Activated B cell treated with CpG ODN at 0.5 μM for 24 hours (primary cell): ENCODE measurements at regions not wholly inside any gene's neighbourhood (a gene's known extent, or its start where the extent isn't known, plus 50 kb on each side); places are given as distances from the start of the nearest gene placed in this dataset.

Experiments
- ATAC-seq: fragments of 200-7000 bp; cut with Tn5 transposase; one replicate; pipeline ENCODE4 v1.10.0; 2021; ENCODE audit warnings: low read depth, mild to moderate bottlenecking, moderate library complexity
- CTCF ChIA-PET: fragments of 350-600 bp; sonication (Branson Sonifier 250); formaldehyde crosslinking; loops from one replicate; lab custom pipeline; 2021; ENCODE audit warnings: antibody characterized with exemption; lab: Charles Lee
- POLR2A ChIA-PET: fragments of 350-600 bp; sonication (Branson Sonifier 250); formaldehyde crosslinking; loops from one replicate; lab custom pipeline; 2021; ENCODE audit warnings: antibody characterized with exemption; lab: Charles Lee
- DNase-seq: peaks from one replicate; pipeline ENCODE4 v3.0.0; 2022
- H3K27ac Mint-ChIP-seq: one replicate; pipeline ENCODE4 v1.8.0; 2020; ENCODE audit warnings: mixed read lengths
- H3K27me3 Mint-ChIP-seq: one replicate; pipeline ENCODE4 v1.8.0; 2021; ENCODE audit warnings: mixed read lengths
- H3K36me3 Mint-ChIP-seq: one replicate; pipeline ENCODE4 v1.8.0; 2021; ENCODE audit warnings: low read depth, mixed read lengths
- H3K4me1 Mint-ChIP-seq: one replicate; pipeline ENCODE4 v1.8.0; 2021; ENCODE audit warnings: mixed read lengths
- H3K4me3 Mint-ChIP-seq: one replicate; pipeline ENCODE4 v1.8.0; 2020; ENCODE audit warnings: mild to moderate bottlenecking, mixed read lengths
- H3K9me3 Mint-ChIP-seq: one replicate; pipeline ENCODE4 v1.8.0; 2020; ENCODE audit warnings: mixed read lengths
- CTCF ChIP-seq: fragments of 200-600 bp; IDR thresholded peaks from one replicate; pipeline ENCODE4 v1.8.0; 2022; ENCODE audit warnings: antibody characterized with exemption, mild to moderate bottlenecking
- intact Hi-C: fragments of 100-400 bp; cut with micrococcal nuclease; formaldehyde crosslinking; loops from one replicate; pipeline ENCODE4 v1.15.1; 2024

- intact Hi-C loops: no loop called here
- no peak for DNase-seq
- Mint-ChIP-seq H3K27me3 (peaks cover 6% of the 10 kb centered on the region), H3K36me3 (no peaks in the 10 kb centered on the region), H3K27ac (no peak overlapping the region), H3K9me3 (no peaks in the 10 kb centered on the region), H3K4me1 (peaks cover 3% of the 10 kb centered on the region), H3K4me3 (no peak overlapping the region)
- ChIA-PET POLR2A (no interaction called here), CTCF (no interaction called here)
- no peak for ATAC-seq
- no peak for TF ChIP-seq CTCF
Measured at GRCh38 chr18:61980355-61980754, 87.5 kb upstream of the RNF152 start.

GRCh38 chr18:61975526-61976326, 82.9 kb upstream of the RNF152 start:
- Mint-ChIP-seq H3K36me3 (no peaks in the 10 kb centered on the region), H3K4me3 (no peak overlapping the region), H3K27me3 (no peaks in the 10 kb centered on the region), H3K27ac (no peak overlapping the region), H3K9me3 (no peaks in the 10 kb centered on the region), H3K4me1 (peaks cover 3% of the 10 kb centered on the region)
- ATAC-seq (peak; percentile 28), DNase-seq (no peak)
- POLR2A ChIA-PET: no interaction called here
- TF ChIP-seq CTCF: no peak
- intact Hi-C loops: no loop called here
- CTCF ChIA-PET: no interaction called here

- peaks cover 3% of the 10 kb centered on the region for H3K4me1 Mint-ChIP-seq
- ChIA-PET CTCF (no interaction called here), POLR2A (no interaction called here)
- DNase-seq (no peak), ATAC-seq (no peak)
- no peak overlapping the region for H3K4me3 Mint-ChIP-seq
- no peak for TF ChIP-seq CTCF
- no peaks in the 10 kb centered on the region for H3K9me3 Mint-ChIP-seq
- intact Hi-C loops: loop anchor here (1.0 kb wide), 1 partner anchor 21 kb away; no protein-coding TSS in a partner anchor
- H3K36me3 Mint-ChIP-seq: no peaks in the 10 kb centered on the region
- no peaks in the 10 kb centered on the region for H3K27me3 Mint-ChIP-seq
- no peak overlapping the region for H3K27ac Mint-ChIP-seq
Measured at GRCh38 chr18:61973273-61974115, 80.7 kb upstream of the RNF152 start.

GRCh38 chr18:61972389-61973264, 79.8 kb upstream of the RNF152 start:
- no peak overlapping the region for H3K27ac Mint-ChIP-seq
- CTCF ChIA-PET: no interaction called here
- no peaks in the 10 kb centered on the region for H3K27me3 Mint-ChIP-seq
- no peak for TF ChIP-seq CTCF
- peak; percentile 10 for ATAC-seq
- no peak for DNase-seq
- H3K36me3 Mint-ChIP-seq: no peaks in the 10 kb centered on the region
- H3K4me3 Mint-ChIP-seq: no peak overlapping the region
- H3K9me3 Mint-ChIP-seq: no peaks in the 10 kb centered on the region
- POLR2A ChIA-PET: no interaction called here
- peaks cover 3% of the 10 kb centered on the region for H3K4me1 Mint-ChIP-seq
- intact Hi-C loops: loop anchor here (1.0 kb wide), 1 partner anchor 20 kb away; no protein-coding TSS in a partner anchor
